Esophagus muscularis mucosa (tissue), 4 donors: ENCODE measurements at regions not wholly inside any gene's neighbourhood (a gene's known extent, or its start where the extent isn't known, plus 50 kb on each side); places are given as distances from the start of the nearest gene placed in this dataset.
"Not testable (repeated sequence)": the region's sequence is repeated elsewhere in the genome, so short reads cannot be mapped to it uniquely, and the experiment has no call there.

Experiments
- CTCF ChIP-seq, 3 experiments: fragments of 200-600 bp in 2 of 3; fragments of 450-650 bp in 1 of 3; sonication (generic) in 2 of 3; IDR thresholded peaks; one replicate each; pipeline ENCODE4 v1.5.1; 2017 to 2019; ENCODE audit warnings: antibody characterized with exemption in 3 of 3, mild to moderate bottlenecking in 2 of 3, moderate library complexity in 1 of 3
- EP300 ChIP-seq: sonication (generic); formaldehyde crosslinking; IDR thresholded peaks from one replicate; pipeline ENCODE4 v1.6.1; 2017; ENCODE audit warnings: antibody characterized with exemption
- POLR2A ChIP-seq: fragments of 450-650 bp; IDR thresholded peaks from one replicate; pipeline ENCODE4 v1.6.1; 2017; ENCODE audit warnings: antibody characterized with exemption, moderate library complexity, mild to moderate bottlenecking, low read depth

- not testable (repeated sequence) for TF ChIP-seq EP300; CTCF (IDR thresholded peaks at IDR 0.05); POLR2A
These were observed 277.1 kb downstream of the COG6 start for GRCh38 chr13:39932514-39932913.
